GM18861 (cell line): ENCODE measurements at regions not wholly inside any gene's neighbourhood (a gene's known extent, or its start where the extent isn't known, plus 50 kb on each side); places are given as distances from the start of the nearest gene placed in this dataset.

Experiments used
- ATAC-seq: cut with Tn5 transposase; IDR thresholded peaks from one replicate; pipeline ENCODE4 v1.9.1; 2021; ENCODE audit not compliant: unreplicated experiment

- no peak for ATAC-seq
These were observed 219.8 kb downstream of the ERMARD start for GRCh38 chr6:169971081-169971861.

- no peak for ATAC-seq
These were observed 219.0 kb downstream of the ERMARD start for GRCh38 chr6:169970306-169970988.

- ATAC-seq = no peak
These were observed 218.1 kb downstream of the ERMARD start for GRCh38 chr6:169969372-169970099.

- no peak for ATAC-seq
These were observed 217.3 kb downstream of the ERMARD start for GRCh38 chr6:169968541-169969270.

GRCh38 chr6:169967687-169968086 is 216.3 kb downstream of the ERMARD start:
- no peak for ATAC-seq

- ATAC-seq = no peak
These were observed 215.1 kb downstream of the ERMARD start for GRCh38 chr6:169966312-169967181.

GRCh38 chr6:169965657-169966311 is 214.4 kb downstream of the ERMARD start:
- ATAC-seq = no peak

- ATAC-seq = no peak
These were observed 213.8 kb downstream of the ERMARD start for GRCh38 chr6:169965239-169965638.

GRCh38 chr6:169964486-169965180 is 213.2 kb downstream of the ERMARD start:
- no peak for ATAC-seq

GRCh38 chr6:169963581-169964297 is 212.3 kb downstream of the ERMARD start:
- ATAC-seq = no peak

GRCh38 chr6:169962604-169963469 is 211.4 kb downstream of the ERMARD start:
- no peak for ATAC-seq

GRCh38 chr6:169961772-169962561 is 210.5 kb downstream of the ERMARD start:
- no peak for ATAC-seq

GRCh38 chr6:169960886-169961611 is 209.6 kb downstream of the ERMARD start:
- ATAC-seq = no peak

- ATAC-seq = no peak
These were observed 209.1 kb downstream of the ERMARD start for GRCh38 chr6:169960521-169960885.

GRCh38 chr6:169960003-169960344 is 208.6 kb downstream of the ERMARD start:
- no peak for ATAC-seq
